Mesenchymal stem cell (in vitro differentiated cells and primary cell): ENCODE measurements at regions not wholly inside any gene's neighbourhood (a gene's known extent, or its start where the extent isn't known, plus 50 kb on each side); places are given as distances from the start of the nearest gene placed in this dataset.

Experiments used
- DNase-seq: peaks from one replicate; pipeline ENCODE4 v3.0.0-alpha.2; 2013
- H2AFZ ChIP-seq: one replicate; pipeline ENCODE4 v1.6.1; 2013; ENCODE audit warnings: low read depth, mild to moderate bottlenecking, control low read depth, inconsistent platforms, low read length, moderate library complexity
- H2AK5ac ChIP-seq: 2 replicates; pipeline ENCODE4 v1.6.1; 2013; ENCODE audit warnings: low read length, moderate library complexity, mild to moderate bottlenecking, inconsistent platforms; ENCODE audit not compliant: severe bottlenecking
- H2BK120ac ChIP-seq: one replicate; pipeline ENCODE4 v1.6.1; 2013; ENCODE audit warnings: low read depth, mild to moderate bottlenecking, inconsistent platforms, low read length, moderate library complexity
- H2BK12ac ChIP-seq, 2 experiments: one replicate each; pipeline ENCODE4 v1.6.1; 2013; ENCODE audit warnings: inconsistent platforms in 2 of 2, low read length in 2 of 2, mild to moderate bottlenecking in 2 of 2, moderate library complexity in 2 of 2, control low read depth in 1 of 2
- H2BK15ac ChIP-seq: one replicate; pipeline ENCODE4 v1.6.1; 2013; ENCODE audit warnings: mild to moderate bottlenecking, low read depth, inconsistent platforms; ENCODE audit not compliant: poor library complexity, severe bottlenecking
- H2BK5ac ChIP-seq: 2 replicates; pipeline ENCODE4 v1.6.1; 2013; ENCODE audit warnings: low read depth, mild to moderate bottlenecking, low read length, control low read depth, inconsistent platforms; ENCODE audit not compliant: poor library complexity, severe bottlenecking
- H3K14ac ChIP-seq, 2 experiments: one replicate each; pipeline ENCODE4 v1.6.1; 2013; ENCODE audit warnings: inconsistent platforms in 2 of 2, low read length in 2 of 2, control low read depth in 1 of 2, mild to moderate bottlenecking in 1 of 2, moderate library complexity in 1 of 2
- H3K18ac ChIP-seq, 2 experiments: one replicate each; pipeline ENCODE4 v1.6.1; 2013; ENCODE audit warnings: inconsistent platforms in 2 of 2, low read length in 2 of 2, control low read depth in 1 of 2, low read depth in 1 of 2, mild to moderate bottlenecking in 1 of 2
- H3K23ac ChIP-seq, 2 experiments: one replicate each; pipeline ENCODE4 v1.6.1; 2013; ENCODE audit warnings: inconsistent platforms in 2 of 2, low read length in 2 of 2, mild to moderate bottlenecking in 2 of 2, moderate library complexity in 2 of 2, control low read depth in 1 of 2
- H3K27ac ChIP-seq: 2 replicates; pipeline ENCODE4 v1.5.1; 2013; ENCODE audit warnings: mild to moderate bottlenecking, moderate library complexity, low read length, control low read depth, inconsistent platforms; ENCODE audit not compliant: poor library complexity, severe bottlenecking
- H3K27me3 ChIP-seq, 2 experiments: 2 replicates each; pipeline versions ENCODE4 v1.6.1 to v1.7.0; 2013; ENCODE audit warnings: low read length in 2 of 2, mild to moderate bottlenecking in 2 of 2, moderate library complexity in 2 of 2, control low read depth in 1 of 2, inconsistent platforms in 1 of 2; ENCODE audit not compliant: control insufficient read depth in 1 of 2, insufficient read depth in 1 of 2
- H3K36me3 ChIP-seq, 2 experiments: 2 replicates each; pipeline versions ENCODE4 v1.6.1 to v1.7.0; 2013; ENCODE audit warnings: low read length in 2 of 2, control low read depth in 1 of 2, inconsistent platforms in 1 of 2, low read depth in 1 of 2, mild to moderate bottlenecking in 1 of 2; ENCODE audit not compliant: insufficient read depth in 2 of 2, control insufficient read depth in 1 of 2
- H3K4ac ChIP-seq, 2 experiments: one replicate each; pipeline ENCODE4 v1.6.1; 2013; ENCODE audit warnings: inconsistent platforms in 2 of 2, low read length in 2 of 2, mild to moderate bottlenecking in 2 of 2, moderate library complexity in 2 of 2, control low read depth in 1 of 2, low read depth in 1 of 2
- H3K4me1 ChIP-seq: 2 replicates; pipeline ENCODE4 v1.6.1; 2013; ENCODE audit warnings: low read depth, low read length, control low read depth; ENCODE audit not compliant: control insufficient read depth, insufficient read depth
- H3K4me2 ChIP-seq: 2 replicates; pipeline ENCODE4 v1.6.1; 2013; ENCODE audit warnings: low read length, mild to moderate bottlenecking, inconsistent platforms; ENCODE audit not compliant: poor library complexity, severe bottlenecking
- H3K4me3 ChIP-seq, 2 experiments: 2 replicates each; pipeline versions ENCODE4 v1.5.1 to v1.7.0; 2013; ENCODE audit warnings: low read length in 2 of 2, mild to moderate bottlenecking in 2 of 2, control low read depth in 1 of 2, low read depth in 1 of 2; ENCODE audit not compliant: insufficient read depth in 1 of 2
- H3K79me1 ChIP-seq: replicated peaks from 2 replicates; pipeline ENCODE4 v1.6.1; 2013; ENCODE audit warnings: mild to moderate bottlenecking, control low read depth, low read length, inconsistent platforms; ENCODE audit not compliant: poor library complexity, severe bottlenecking
- H3K9ac ChIP-seq: 2 replicates; pipeline ENCODE4 v1.7.0; 2013; ENCODE audit warnings: mild to moderate bottlenecking, low read length, moderate library complexity
- H3K9me3 ChIP-seq: 2 replicates; pipeline ENCODE4 v1.7.0; 2013; ENCODE audit warnings: mild to moderate bottlenecking, low read length; ENCODE audit not compliant: control insufficient read depth
- H4K8ac ChIP-seq: one replicate; pipeline ENCODE4 v1.6.1; 2013; ENCODE audit warnings: inconsistent platforms, mild to moderate bottlenecking, low read length, moderate library complexity
- H4K91ac ChIP-seq: one replicate; pipeline ENCODE4 v1.6.1; 2013; ENCODE audit warnings: mild to moderate bottlenecking, low read length, inconsistent platforms
- WGBS: methylation state at CpG from one replicate; pipeline ENCODE4 v1.1.7; 2013; ENCODE audit warnings: mixed read lengths; 5-methylcytosine and 5-hydroxymethylcytosine counted together

DNA sequence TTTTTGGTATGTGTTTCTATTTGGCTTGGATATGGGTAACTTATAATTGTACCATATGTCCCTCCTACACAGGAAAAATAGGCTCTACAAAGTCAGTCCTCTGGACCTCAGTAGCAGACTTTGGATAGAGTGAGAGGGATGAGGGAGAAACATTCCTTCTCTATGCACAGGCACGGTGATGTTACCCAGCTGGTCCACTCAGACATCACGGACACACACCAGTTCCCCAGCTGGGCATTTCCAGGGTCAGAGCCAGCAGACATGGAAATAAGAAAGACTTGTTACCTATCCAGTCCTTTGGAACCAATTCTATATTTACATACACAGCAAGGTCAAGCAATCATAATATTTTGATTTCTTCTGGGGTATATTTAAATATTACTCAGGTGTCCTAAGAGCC is 433.1 kb upstream of the KCNMB2 start:
- Histone ChIP-seq H2BK12ac (no peak overlapping the region), H3K79me1 (no peaks in the 10 kb centered on the region), H2AK5ac (no peak overlapping the region), H3K4me1 (no peaks in the 10 kb centered on the region), H3K9me3 (no peaks in the 10 kb centered on the region), H4K8ac (no peak overlapping the region), H3K27me3 (no peaks in the 10 kb centered on the region), H4K91ac (peak overlapping the region; percentile 43), H3K9ac (no peak overlapping the region), H3K36me3 (no peaks in the 10 kb centered on the region), H3K4me2 (no peak overlapping the region), H3K23ac (no peak overlapping the region), H3K27ac (no peak overlapping the region), H2AFZ (no peak overlapping the region), H3K4ac (no peak overlapping the region), H2BK5ac (no peak overlapping the region), H2BK15ac (no peak overlapping the region), H3K14ac (no peak overlapping the region), H3K18ac (peak overlapping the region in 1 of 2 experiments; percentile 28), H3K4me3 (no peak overlapping the region), H2BK120ac (no peak overlapping the region)
- 51% methylated on average over 2 of the region's 2 CpGs for WGBS
- peak; percentile 33 for DNase-seq

DNA sequence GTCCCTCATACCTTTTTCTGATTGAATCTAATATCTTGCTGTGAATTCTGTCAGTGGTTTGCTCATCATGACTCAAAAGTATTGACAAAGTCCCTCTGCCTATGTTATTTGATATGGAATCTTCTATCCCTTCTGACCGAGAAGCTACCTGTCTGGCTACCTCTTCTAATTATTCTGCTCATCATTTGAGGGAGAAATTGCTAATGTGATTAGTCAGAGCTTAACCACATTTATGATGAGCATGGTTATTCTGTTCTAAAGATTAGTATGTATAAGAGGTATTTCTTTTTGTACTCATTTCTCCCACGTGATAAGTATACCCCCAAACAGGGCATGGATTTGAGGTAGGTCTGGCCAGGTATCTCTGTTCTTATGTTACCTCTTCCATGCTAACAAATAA is 428.4 kb upstream of the KCNMB2 start:
- Histone ChIP-seq H3K4me1 (no peaks in the 10 kb centered on the region), H3K36me3 (no peaks in the 10 kb centered on the region), H3K9ac (no peak overlapping the region), H2AFZ (no peak overlapping the region), H3K79me1 (no peaks in the 10 kb centered on the region), H3K23ac (no peak overlapping the region), H2BK120ac (no peak overlapping the region), H3K9me3 (no peaks in the 10 kb centered on the region), H3K14ac (no peak overlapping the region), H2BK5ac (no peak overlapping the region), H2BK12ac (no peak overlapping the region), H2AK5ac (no peak overlapping the region), H3K18ac (no peak overlapping the region), H3K4ac (no peak overlapping the region), H3K4me2 (no peak overlapping the region), H4K8ac (no peak overlapping the region), H3K27ac (no peak overlapping the region), H4K91ac (no peak overlapping the region), H3K4me3 (no peak overlapping the region), H3K27me3 (no peaks in the 10 kb centered on the region), H2BK15ac (no peak overlapping the region)
- WGBS = 100% methylated on average over 1 of the region's 2 CpGs
- DNase-seq = no peak

DNA sequence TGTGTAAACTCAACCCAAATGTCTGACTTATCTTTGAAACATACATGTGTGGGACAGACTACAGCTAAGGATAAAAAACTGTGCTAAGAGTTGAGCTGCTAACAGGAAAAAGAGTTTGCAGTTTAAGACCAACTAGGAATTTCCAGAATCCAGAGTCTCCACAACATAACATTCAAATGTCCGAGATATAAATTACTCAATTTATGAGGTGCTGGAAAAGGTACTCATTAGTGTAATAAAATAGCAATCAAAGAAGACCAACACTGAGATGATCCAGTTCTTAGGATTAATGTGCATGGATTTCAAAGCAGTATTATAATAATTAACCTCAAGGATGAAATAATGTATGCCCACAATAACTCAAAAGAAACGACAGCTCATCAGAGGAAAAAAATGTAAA is 426.5 kb upstream of the KCNMB2 start:
- Histone ChIP-seq H3K9ac (no peak overlapping the region), H3K4me3 (no peak overlapping the region), H2AK5ac (no peak overlapping the region), H3K27me3 (no peaks in the 10 kb centered on the region), H2BK5ac (no peak overlapping the region), H3K4ac (no peak overlapping the region), H3K23ac (no peak overlapping the region), H2BK15ac (no peak overlapping the region), H4K91ac (no peak overlapping the region), H2BK120ac (no peak overlapping the region), H2BK12ac (no peak overlapping the region), H3K14ac (no peak overlapping the region), H3K79me1 (no peaks in the 10 kb centered on the region), H3K36me3 (no peaks in the 10 kb centered on the region), H3K4me2 (no peak overlapping the region), H3K9me3 (no peaks in the 10 kb centered on the region), H3K27ac (no peak overlapping the region), H3K4me1 (no peaks in the 10 kb centered on the region), H4K8ac (no peak overlapping the region), H2AFZ (no peak overlapping the region), H3K18ac (no peak overlapping the region)
- DNase-seq = no peak
- WGBS = no CpG with 5 or more reads among the region's 2 CpGs

DNA sequence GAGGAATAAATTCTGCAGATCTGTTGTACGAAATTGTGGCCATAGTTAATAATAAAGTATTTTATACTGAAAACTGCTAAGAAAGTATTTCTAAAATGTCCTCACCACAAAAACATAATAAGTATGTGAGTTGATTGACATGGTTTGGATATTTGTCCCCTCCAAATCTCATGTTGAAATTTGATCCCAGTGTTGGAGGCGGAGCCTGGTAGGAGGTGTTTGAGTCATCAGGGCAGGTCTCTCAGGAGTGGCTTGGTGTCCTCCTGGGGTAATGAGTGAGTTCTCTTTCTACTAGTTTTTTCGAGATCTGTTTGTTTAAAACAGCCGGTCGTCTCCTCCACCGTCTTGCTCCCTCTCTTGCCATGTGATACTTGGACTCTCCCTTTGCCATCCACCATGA is 424.1 kb upstream of the KCNMB2 start:
- DNase-seq = no peak
- Histone ChIP-seq H3K4me1 (no peaks in the 10 kb centered on the region), H2BK15ac (no peak overlapping the region), H2AK5ac (no peak overlapping the region), H2BK5ac (no peak overlapping the region), H4K91ac (no peak overlapping the region), H3K27ac (no peak overlapping the region), H3K9ac (no peak overlapping the region), H2BK120ac (no peak overlapping the region), H3K4me3 (no peak overlapping the region), H3K4me2 (no peak overlapping the region), H3K23ac (no peak overlapping the region), H2BK12ac (peak overlapping the region in 1 of 2 experiments; percentile 56), H3K4ac (no peak overlapping the region), H3K9me3 (no peaks in the 10 kb centered on the region), H4K8ac (no peak overlapping the region), H3K79me1 (no peaks in the 10 kb centered on the region), H3K27me3 (no peaks in the 10 kb centered on the region), H3K36me3 (no peaks in the 10 kb centered on the region), H3K18ac (no peak overlapping the region), H2AFZ (no peak overlapping the region), H3K14ac (no peak overlapping the region)
- 96% methylated on average over 5 of the region's 6 CpGs for WGBS
